HUDEP-2 (cell line): ENCODE measurements at regions not wholly inside any gene's neighbourhood (a gene's known extent, or its start where the extent isn't known, plus 50 kb on each side); places are given as distances from the start of the nearest gene placed in this dataset.

Experiments used
- DNase-seq, 76 experiments: peaks; one replicate each; lab custom pipeline; 2025; ENCODE audit not compliant: unreplicated experiment in 76 of 76; lab: John Stamatoyannopoulos, UW

DNA sequence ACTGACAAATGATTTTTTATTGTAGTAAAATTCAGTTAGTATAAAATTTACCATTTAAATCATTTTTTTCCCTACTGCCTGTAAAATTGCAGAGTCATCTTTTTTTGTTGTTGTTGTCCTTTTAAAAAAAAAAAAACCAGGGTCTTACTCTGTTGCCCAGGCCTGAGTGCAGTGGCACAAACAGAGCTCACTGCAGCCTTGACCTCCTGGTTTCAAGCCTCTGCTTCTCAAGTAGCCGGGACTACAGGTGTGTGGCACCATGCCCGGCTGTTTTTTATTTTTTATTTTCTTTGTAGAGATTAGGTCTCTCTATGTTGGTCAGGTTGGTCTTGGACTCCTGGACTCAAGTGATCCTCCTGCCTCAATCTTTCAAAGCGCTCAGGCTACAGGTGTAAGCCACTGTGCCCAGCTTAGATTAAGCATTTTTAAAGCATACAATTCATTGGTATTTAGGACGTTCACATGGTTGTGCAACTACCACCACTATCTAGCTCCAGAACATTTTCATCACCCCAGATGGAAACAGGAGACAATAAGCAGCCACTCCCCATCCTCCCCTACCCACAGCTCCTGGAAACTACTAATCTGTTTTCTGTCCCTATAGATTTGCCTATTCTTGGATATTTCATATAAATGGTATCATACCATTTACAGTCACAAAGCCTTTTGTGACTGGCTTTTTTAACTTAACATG lies 59.7 kb upstream of the PGRMC2 start:
- DNase-seq: peak in 71 of 76 experiments; percentile 7 to 87 (median 47)

DNA sequence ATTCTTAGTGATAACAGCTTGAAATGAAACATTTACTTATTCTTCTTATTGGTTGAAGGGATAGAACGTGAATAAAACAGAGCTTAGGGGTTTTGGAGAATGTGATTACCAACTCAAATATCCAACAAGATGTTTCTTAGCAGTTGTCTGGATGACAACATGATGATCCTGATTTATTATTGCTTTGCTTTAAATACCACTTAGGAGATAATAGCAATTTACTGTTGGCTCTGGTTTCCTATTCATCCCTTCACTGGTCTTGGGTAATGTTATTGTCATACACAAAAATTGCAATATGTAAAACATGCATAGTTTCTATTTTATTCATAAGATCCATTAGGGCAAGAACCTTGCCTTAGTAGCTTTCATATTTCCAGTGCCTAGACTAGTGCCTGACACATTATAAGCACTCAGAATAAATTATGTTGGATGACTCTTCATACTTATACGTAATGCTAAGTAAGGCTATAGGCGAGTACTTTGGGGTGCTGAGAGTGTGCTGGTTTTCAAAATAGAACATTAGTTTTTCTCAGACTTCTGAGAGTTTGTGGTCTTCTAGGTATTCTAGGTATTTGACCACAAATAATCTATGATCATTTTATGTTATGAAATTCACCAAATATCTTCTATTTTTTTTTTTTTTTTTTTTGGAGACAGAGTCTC lies 58.6 kb upstream of the PGRMC2 start:
- DNase-seq: no peak

DNA sequence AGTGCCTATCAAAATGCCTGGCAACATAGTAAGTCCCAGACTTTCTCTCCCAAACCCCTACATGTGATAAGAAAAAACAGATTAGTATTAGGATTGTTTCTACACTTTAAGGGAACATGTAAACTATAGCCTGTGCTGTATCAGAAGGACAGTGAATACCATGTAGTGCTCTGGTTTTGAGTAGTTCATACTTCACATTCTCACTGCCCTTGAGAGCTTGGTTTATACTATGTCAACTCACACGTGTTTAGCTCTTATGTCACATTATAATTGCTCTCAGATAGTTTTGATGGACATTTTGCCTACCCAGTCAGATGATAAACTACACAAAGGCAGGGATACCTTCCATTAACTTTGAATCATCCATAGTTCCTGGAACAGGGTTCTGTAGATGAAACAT lies 58.0 kb upstream of the PGRMC2 start:
- no peak for DNase-seq

DNA sequence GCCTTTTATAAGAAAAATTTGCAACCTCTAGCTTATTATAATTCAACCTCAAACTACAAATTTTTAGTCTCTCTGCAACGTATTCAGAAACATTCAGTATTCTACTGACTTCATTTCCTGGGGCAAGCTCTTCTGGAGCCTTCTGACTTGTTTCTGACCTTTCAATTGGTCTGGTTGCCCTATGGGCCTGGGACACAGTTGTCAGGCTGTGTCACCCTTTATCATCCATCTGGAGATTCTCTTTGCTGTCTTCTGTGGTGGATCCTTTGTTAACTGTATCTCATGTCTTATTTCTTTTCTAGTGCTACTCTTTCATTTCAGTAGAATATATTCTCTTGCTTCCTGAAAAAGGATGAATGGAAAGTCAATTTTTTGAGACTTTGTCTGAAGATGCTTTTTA lies 55.1 kb upstream of the PGRMC2 start:
- peak in 1 of 76 experiments; percentile 4 for DNase-seq

DNA sequence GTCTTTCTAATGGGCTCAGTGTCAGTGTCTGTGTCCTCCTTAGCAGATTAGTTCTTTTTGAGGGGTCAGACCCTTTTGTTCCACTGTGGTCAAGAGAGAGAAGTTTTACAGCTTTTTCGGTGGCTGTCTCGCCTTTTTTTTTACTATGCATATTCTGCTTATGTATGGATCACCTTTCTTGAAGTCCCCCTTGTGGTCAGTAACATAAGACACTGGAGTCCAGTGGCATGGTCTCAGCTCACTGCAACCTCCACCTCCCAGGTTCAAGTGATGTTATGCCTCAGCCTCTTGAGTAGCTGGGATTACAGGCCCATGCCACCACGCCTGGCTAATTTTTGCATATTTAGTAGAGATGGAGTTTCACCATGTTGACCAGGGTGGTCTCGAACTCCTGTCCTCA lies 54.0 kb upstream of the PGRMC2 start:
- peak in 3 of 76 experiments; percentile 5 to 8 (median 7) for DNase-seq

DNA sequence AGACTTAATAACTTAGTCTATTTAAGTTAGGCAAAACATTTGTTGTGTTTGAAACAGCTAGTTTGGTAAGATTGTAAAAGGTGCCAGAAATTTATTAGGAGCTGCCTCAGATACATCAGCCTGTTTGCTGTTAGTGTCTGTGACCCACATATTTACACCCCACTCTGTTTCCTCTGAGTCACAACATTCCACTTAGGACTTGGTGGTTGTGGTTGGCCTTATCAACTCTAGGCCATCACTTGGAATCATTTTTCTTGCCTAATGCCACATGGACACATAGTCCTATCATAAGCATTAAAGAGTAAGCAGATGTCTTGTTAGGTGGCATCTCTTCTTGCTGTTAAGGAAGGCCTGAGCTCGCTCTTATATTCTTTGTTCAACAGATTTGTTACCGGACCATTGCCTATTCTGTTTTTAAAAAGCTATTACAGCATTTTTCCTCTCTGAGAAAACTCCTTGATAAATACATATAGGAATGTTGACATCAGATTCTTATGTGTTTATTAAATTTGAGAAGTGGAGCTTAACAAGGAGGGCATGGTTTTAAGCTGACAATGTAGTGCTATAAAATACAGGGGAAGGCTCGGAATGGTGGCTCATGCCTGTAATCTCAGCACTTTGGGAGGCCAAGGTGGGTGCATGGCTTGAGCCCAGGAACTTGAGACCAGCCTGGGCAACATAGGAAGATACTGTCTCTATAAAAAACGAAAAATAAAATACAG lies 51.2 kb upstream of the PGRMC2 start:
- DNase-seq: no peak

DNA sequence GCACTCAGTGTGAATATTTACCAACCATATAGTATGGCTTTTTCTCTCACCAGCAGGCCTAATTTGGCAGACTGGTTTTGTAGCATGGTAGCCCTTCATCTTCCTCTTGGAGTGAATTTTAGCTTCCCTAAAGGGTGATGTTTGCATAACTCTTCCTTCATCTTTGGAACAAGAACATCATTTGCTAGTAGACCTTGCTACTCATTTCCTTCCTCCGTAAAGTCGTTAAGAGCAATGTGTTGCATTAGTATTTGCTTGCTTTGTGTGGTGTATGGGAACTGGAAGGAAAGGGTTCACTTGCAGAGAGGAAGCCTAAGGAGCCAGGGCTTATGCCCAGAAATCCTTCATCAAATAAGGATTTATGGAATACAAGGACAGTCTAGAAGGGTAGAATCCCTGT lies 50.2 kb upstream of the PGRMC2 start:
- DNase-seq: no peak
